OCI-LY3 (cell line): ENCODE measurements at regions not wholly inside any gene's neighbourhood (a gene's known extent, or its start where the extent isn't known, plus 50 kb on each side); places are given as distances from the start of the nearest gene placed in this dataset.

Experiments used
- H2AFZ ChIP-seq: fragments of 200-600, 300-600 bp; shearing (Covaris generic); 2 replicates; pipeline ENCODE4 v1.6.0; 2014; ENCODE audit warnings: antibody characterized with exemption, low read depth, low read length
- H3K27ac ChIP-seq: fragments of 200-600, 300-600 bp; sonication (generic); 2 replicates; pipeline ENCODE4 v1.5.1; 2014; ENCODE audit warnings: mild to moderate bottlenecking, low read length, moderate library complexity, mixed read lengths
- H3K27me3 ChIP-seq: fragments of 200-600, 300-600 bp; sonication (generic); 2 replicates; pipeline ENCODE4 v1.6.1; 2014; ENCODE audit warnings: low read depth, low read length, mixed read lengths
- H3K36me3 ChIP-seq: fragments of 200-600, 300-600 bp; sonication (generic); replicated peaks from 2 replicates; pipeline ENCODE3; 2014; ENCODE audit warnings: low read depth, low read length, mixed read lengths
- H3K4me1 ChIP-seq: fragments of 300-600, 200-600 bp; sonication (generic); 2 replicates; pipeline ENCODE4 v1.6.1; 2014; ENCODE audit warnings: low read length, mixed read lengths
- H3K4me2 ChIP-seq: fragments of 200-600, 300-600 bp; sonication (generic); 2 replicates; pipeline ENCODE4 v1.6.1; 2014; ENCODE audit warnings: low read length, mixed read lengths
- H3K4me3 ChIP-seq: fragments of 300-600, 200-600 bp; sonication (generic); 2 replicates; pipeline ENCODE4 v1.5.1; 2014; ENCODE audit warnings: antibody characterized with exemption, mild to moderate bottlenecking, low read length, moderate library complexity
- H3K79me2 ChIP-seq: fragments of 300-600, 200-600 bp; shearing (Covaris generic); 2 replicates; pipeline ENCODE4 v1.6.1; 2014; ENCODE audit warnings: mild to moderate bottlenecking, low read length, mixed read lengths
- H3K9ac ChIP-seq: fragments of 300-600, 200-600 bp; shearing (Covaris generic); 2 replicates; pipeline ENCODE4 v1.6.0; 2014; ENCODE audit warnings: mild to moderate bottlenecking, low read length, moderate library complexity
- H3K9me3 ChIP-seq: fragments of 200-600, 300-600 bp; shearing (Covaris generic); 2 replicates; pipeline ENCODE4 v1.6.1; 2014; ENCODE audit warnings: low read length, mixed read lengths; ENCODE audit not compliant: insufficient read depth
- H4K20me1 ChIP-seq: fragments of 200-600, 300-600 bp; sonication (generic); 2 replicates; pipeline ENCODE4 v1.6.1; 2016; ENCODE audit warnings: low read length, mixed read lengths; ENCODE audit not compliant: insufficient read depth
- EZH2phosphoT487 ChIP-seq: fragments of 200-600 bp; shearing (Covaris generic); IDR thresholded peaks from 2 replicates; pipeline ENCODE4 v1.6.1; 2018; ENCODE audit warnings: antibody characterized with exemption, mixed run types, low read depth
- TF ChIP-seq, protein P1 (sequence below): fragments of 200-600, 300-600 bp; sonication (generic); IDR thresholded peaks from 2 replicates; pipeline ENCODE4 v1.5.1; 2014; ENCODE audit warnings: antibody characterized with exemption, low read length, low read depth

DNA sequence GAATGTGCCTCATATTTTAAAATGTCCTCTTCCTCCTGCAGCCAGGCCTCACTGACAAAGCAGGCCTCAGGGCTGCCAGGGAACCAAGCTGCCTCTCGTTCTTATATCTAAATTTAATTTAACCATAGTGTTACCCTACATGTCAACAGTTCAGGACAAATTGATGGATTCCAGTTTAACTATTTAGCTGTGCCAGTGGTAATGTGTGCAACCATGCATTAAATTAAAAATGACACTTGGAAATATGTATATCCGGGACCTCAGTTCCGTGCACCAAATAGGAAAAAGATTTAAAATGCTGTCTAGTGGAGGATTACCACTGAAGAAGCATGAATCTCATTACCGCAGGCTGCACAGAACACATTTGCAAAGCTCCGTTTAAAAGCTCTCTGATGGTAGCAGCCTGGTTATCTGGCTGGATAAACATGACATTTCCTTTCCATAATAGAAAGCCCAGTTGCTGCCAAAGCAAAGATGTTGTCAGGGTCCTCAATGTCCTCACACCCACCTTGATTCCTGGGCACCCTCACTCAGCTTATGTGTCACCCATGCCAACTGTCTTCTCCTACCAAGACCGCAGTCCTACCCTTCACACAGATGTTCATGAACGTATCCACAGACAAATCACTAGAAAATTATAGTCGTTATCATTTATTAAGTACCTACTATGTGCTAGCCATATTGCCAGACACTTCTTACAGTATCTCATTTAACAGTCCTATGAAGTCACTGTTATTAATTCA, 73.3 kb upstream of the FRMD4A start:
- no peak overlapping the region for H3K4me2 ChIP-seq
- no peaks in the 10 kb centered on the region for H3K79me2 ChIP-seq
- no peaks in the 10 kb centered on the region for H4K20me1 ChIP-seq
- TF ChIP-seq EZH2phosphoT487 = no peak
- TF ChIP-seq, protein P1, sequence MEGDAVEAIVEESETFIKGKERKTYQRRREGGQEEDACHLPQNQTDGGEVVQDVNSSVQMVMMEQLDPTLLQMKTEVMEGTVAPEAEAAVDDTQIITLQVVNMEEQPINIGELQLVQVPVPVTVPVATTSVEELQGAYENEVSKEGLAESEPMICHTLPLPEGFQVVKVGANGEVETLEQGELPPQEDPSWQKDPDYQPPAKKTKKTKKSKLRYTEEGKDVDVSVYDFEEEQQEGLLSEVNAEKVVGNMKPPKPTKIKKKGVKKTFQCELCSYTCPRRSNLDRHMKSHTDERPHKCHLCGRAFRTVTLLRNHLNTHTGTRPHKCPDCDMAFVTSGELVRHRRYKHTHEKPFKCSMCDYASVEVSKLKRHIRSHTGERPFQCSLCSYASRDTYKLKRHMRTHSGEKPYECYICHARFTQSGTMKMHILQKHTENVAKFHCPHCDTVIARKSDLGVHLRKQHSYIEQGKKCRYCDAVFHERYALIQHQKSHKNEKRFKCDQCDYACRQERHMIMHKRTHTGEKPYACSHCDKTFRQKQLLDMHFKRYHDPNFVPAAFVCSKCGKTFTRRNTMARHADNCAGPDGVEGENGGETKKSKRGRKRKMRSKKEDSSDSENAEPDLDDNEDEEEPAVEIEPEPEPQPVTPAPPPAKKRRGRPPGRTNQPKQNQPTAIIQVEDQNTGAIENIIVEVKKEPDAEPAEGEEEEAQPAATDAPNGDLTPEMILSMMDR = no peak
- H2AFZ ChIP-seq = no peak overlapping the region
- peaks cover 17% of the 10 kb centered on the region for H3K27me3 ChIP-seq
- no peak overlapping the region for H3K4me3 ChIP-seq
- no peaks in the 10 kb centered on the region for H3K9me3 ChIP-seq
- H3K9ac ChIP-seq = no peak overlapping the region
- peaks cover 3% of the 10 kb centered on the region; the same call in 1 of the 2 replicates for H3K4me1 ChIP-seq
- H3K36me3 ChIP-seq = no peaks in the 10 kb centered on the region
- no peak overlapping the region for H3K27ac ChIP-seq

DNA sequence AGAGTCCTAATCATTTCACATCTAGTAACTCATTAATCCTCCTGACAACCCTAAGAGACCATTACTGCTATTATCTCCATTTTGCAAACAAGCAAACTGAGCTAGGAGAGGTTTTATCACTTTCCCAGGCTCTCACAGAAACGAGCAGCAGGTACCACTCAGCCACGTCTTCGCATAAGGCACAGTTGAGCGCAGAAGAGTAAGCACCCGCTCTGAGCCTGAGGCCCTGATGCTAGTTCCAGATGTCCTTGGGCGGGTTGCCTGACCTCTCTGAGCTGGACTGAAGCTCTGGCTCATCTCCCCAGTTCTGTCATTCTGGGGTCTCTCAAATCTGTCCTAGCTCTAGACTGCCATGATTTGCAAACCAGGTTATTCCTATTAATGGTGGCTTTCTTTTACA, 72.6 kb upstream of the FRMD4A start:
- H3K27ac ChIP-seq = no peak overlapping the region
- H3K4me3 ChIP-seq = no peak overlapping the region
- H3K4me1 ChIP-seq = peaks cover 3% of the 10 kb centered on the region; the same call in 1 of the 2 replicates
- no peak overlapping the region for H3K9ac ChIP-seq
- H3K79me2 ChIP-seq = no peaks in the 10 kb centered on the region
- no peaks in the 10 kb centered on the region for H4K20me1 ChIP-seq
- H3K4me2 ChIP-seq = no peak overlapping the region
- TF ChIP-seq, protein P1 = no peak
- no peak for TF ChIP-seq EZH2phosphoT487
- no peak overlapping the region for H2AFZ ChIP-seq
- H3K36me3 ChIP-seq = no peaks in the 10 kb centered on the region
- no peaks in the 10 kb centered on the region for H3K9me3 ChIP-seq
- peaks cover 17% of the 10 kb centered on the region for H3K27me3 ChIP-seq

DNA sequence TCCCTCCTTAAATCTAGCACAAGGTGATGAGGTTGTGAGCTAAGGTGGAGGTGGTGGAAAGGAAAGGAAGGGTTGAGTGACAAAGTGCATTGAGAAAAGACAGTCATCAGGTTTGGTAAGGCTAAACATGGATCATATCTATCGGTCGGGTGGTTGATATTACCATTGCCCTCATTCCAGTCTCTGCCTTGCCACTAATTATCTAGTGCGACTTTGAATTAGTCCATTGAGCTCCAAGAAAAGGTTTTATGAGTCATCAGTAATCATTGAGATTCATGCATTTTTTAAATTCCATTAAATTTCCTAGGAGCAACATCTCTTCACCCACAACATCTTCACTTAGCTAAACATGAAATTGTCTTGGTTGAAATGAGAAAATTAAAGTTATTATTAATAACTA, 68.9 kb upstream of the FRMD4A start:
- TF ChIP-seq, protein P1 = no peak
- TF ChIP-seq EZH2phosphoT487 = no peak
- Histone ChIP-seq H3K4me1 (no peaks in the 10 kb centered on the region), H4K20me1 (no peaks in the 10 kb centered on the region), H3K9ac (no peak overlapping the region), H3K36me3 (no peaks in the 10 kb centered on the region), H3K4me2 (no peak overlapping the region), H3K4me3 (no peak overlapping the region), H3K9me3 (no peaks in the 10 kb centered on the region), H3K27ac (no peak overlapping the region), H3K27me3 (peaks cover 8% of the 10 kb centered on the region), H2AFZ (no peak overlapping the region), H3K79me2 (no peaks in the 10 kb centered on the region)

DNA sequence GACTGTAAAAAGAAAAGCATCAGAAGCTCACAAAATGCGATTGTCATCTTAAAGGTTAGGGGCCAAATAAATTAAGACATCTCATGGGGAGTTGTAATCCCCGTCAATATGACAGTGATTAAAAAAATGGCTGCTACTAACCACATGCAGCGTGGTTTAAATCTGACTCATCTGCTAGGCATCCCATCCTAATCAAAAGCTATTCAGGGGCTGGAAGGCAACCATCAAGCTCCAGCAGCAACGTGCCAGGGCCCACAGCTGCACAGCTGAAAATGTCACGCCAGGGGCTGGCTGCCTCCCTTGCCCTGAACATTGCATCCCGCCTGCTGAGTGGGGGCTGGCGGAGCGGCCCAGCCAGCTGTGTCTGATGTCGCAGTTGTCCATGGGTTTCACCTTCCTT, 66.3 kb upstream of the FRMD4A start:
- no peak overlapping the region for H3K4me2 ChIP-seq
- H3K27ac ChIP-seq = no peak overlapping the region
- H4K20me1 ChIP-seq = no peaks in the 10 kb centered on the region
- no peak overlapping the region for H3K9ac ChIP-seq
- H3K4me3 ChIP-seq = no peak overlapping the region
- H3K79me2 ChIP-seq = no peaks in the 10 kb centered on the region
- H3K9me3 ChIP-seq = no peaks in the 10 kb centered on the region; the same call in 1 of the 2 replicates
- TF ChIP-seq, protein P1 = no peak
- TF ChIP-seq EZH2phosphoT487 = no peak
- no peaks in the 10 kb centered on the region for H3K4me1 ChIP-seq
- H2AFZ ChIP-seq = no peak overlapping the region
- H3K36me3 ChIP-seq = no peaks in the 10 kb centered on the region
- H3K27me3 ChIP-seq = peaks cover 26% of the 10 kb centered on the region
